ENCODE measurements at regions not wholly inside any gene's neighbourhood (a gene's known extent, or its start where the extent isn't known, plus 50 kb on each side); places are given as distances from the start of the nearest gene placed in this dataset.

DNA sequence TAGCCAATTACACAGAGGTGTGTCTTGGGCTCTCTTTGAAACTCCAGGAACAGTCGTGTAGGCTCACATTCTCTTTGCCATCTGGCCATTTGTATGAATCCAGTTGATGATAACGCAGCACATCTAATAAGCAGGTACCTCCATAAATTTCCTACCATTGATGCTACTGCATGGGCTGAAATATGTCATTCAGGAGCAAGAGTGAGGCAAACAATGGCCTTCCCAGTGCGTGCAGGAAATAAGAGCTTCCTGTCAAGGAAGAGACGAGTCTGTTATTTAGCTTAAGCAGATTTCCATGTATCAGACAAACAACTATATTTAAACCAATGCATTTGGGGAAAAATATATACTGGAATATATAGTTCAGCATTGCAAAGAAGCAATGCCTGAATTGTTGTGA is 102.1 kb upstream of the MXRA5 start:
- H4K5ac ChIP-seq (ENCODE audit: insufficient read length, low read depth, low read length) = no peak overlapping the region
- H2BK5ac ChIP-seq (ENCODE audit: low read depth, low read length) = no peak overlapping the region
- DNase-seq (ENCODE audit: low read depth in 1 of 2, low spot score in 2 of 2) (no peak), FAIRE-seq (no peak)
- no peaks in the 10 kb centered on the region for H3K79me1 ChIP-seq (ENCODE audit: low read depth, low read length)
- H2BK20ac ChIP-seq (ENCODE audit: low read length) = no peak overlapping the region
- H2BK120ac ChIP-seq (replicated peaks; ENCODE audit: low read depth, low read length) = no peak overlapping the region
- no peak overlapping the region for H3K23ac ChIP-seq (ENCODE audit: insufficient read length)
- TF ChIP-seq FOSL1 (IDR thresholded peaks at IDR 0.05; ENCODE audit: insufficient read depth, low read depth, low read length) (no peak), JUND (IDR thresholded peaks at IDR 0.05; ENCODE audit: low read length) (no peak)
- no peak overlapping the region for H4K91ac ChIP-seq (replicated peaks; ENCODE audit: insufficient read length, low read length)
- H3K4me3 ChIP-seq (ENCODE audit: extremely low read depth in 1 of 4, insufficient read depth in 2 of 4, low read depth in 3 of 4, low read length in 4 of 4) = no peak overlapping the region
- H2AFZ ChIP-seq (ENCODE audit: low read length) = no peak overlapping the region
- no peaks in the 10 kb centered on the region for H3K4me1 ChIP-seq (replicated peaks in 1 of 4; ENCODE audit: control insufficient read depth in 3 of 4, insufficient read depth in 4 of 4, low read length in 3 of 4)
- H3K9me3 ChIP-seq (ENCODE audit: insufficient read depth in 2 of 2, low read depth in 1 of 2, low read length in 1 of 2) = no peaks in the 10 kb centered on the region
- no peak overlapping the region for H3K4ac ChIP-seq (replicated peaks; ENCODE audit: insufficient read length, low read depth, low read length)
- H3K18ac ChIP-seq (ENCODE audit: extremely low read depth, low read length) = no peak overlapping the region
- H2BK12ac ChIP-seq (ENCODE audit: low read depth, low read length) = no peak overlapping the region
- ChIA-PET CTCF (ENCODE audit: partially characterized antibody) (no interaction called here), POLR2A (ENCODE audit: partially characterized antibody) (no interaction called here)
- H3K79me2 ChIP-seq (ENCODE audit: control insufficient read depth in 1 of 2, insufficient read depth in 2 of 2, low read length in 2 of 2) = no peaks in the 10 kb centered on the region
- H3K27me3 ChIP-seq (replicated peaks in 1 of 4; ENCODE audit: control insufficient read depth in 3 of 4, extremely low read depth in 1 of 4, insufficient read depth in 3 of 4, low read length in 3 of 4) = no peaks in the 10 kb centered on the region
- no peak overlapping the region for H3K4me2 ChIP-seq (ENCODE audit: insufficient read depth in 1 of 2, low read depth in 2 of 2, low read length in 2 of 2)
- no peak overlapping the region for H3K56ac ChIP-seq (replicated peaks; ENCODE audit: insufficient read length, low read depth, low read length)
- no peak overlapping the region for H3K14ac ChIP-seq (ENCODE audit: insufficient read length)
- 80% methylated on average over 4 of the region's 4 CpGs; no CpG with 5 or more reads in 1 of the 2 experiments for WGBS, 2 experiments (ENCODE audit: extremely low coverage in 1 of 2, insufficient coverage in 1 of 2, insufficient read length in 1 of 2, insufficient replicate concordance in 2 of 2, low coverage in 1 of 2, low lambda C conversion rate in 2 of 2, missing lambda C conversion rate in 1 of 2)
- H4K8ac ChIP-seq (ENCODE audit: extremely low read depth, insufficient read depth, low read length) = no peak overlapping the region
- H2AK5ac ChIP-seq (ENCODE audit: low read depth, low read length) = no peak overlapping the region
- H2BK15ac ChIP-seq (ENCODE audit: low read length) = no peak overlapping the region
- H3K36me3 ChIP-seq (ENCODE audit: control insufficient read depth in 2 of 4, insufficient read depth in 4 of 4, low read length in 3 of 4) = no peaks in the 10 kb centered on the region
- no peaks in the 10 kb centered on the region for H4K20me1 ChIP-seq (replicated peaks in 1 of 2; ENCODE audit: control insufficient read depth in 1 of 2, insufficient read depth in 2 of 2, low read length in 2 of 2)
- H3K23me2 ChIP-seq (ENCODE audit: low read depth, low read length) = no peaks in the 10 kb centered on the region
- H3K9ac ChIP-seq (replicated peaks in 1 of 4; ENCODE audit: extremely low read depth in 1 of 4, low read depth in 3 of 4, low read length in 3 of 4) = no peak overlapping the region
- no peak overlapping the region for H3K27ac ChIP-seq (ENCODE audit: low read depth, low read length)

Measured in H1 (cell line).